Endodermal cell (in vitro differentiated cells): ENCODE measurements at regions not wholly inside any gene's neighbourhood (a gene's known extent, or its start where the extent isn't known, plus 50 kb on each side); places are given as distances from the start of the nearest gene placed in this dataset.

Experiments
- DNase-seq: peaks from one replicate; pipeline ENCODE4 v3.0.0-alpha.2; 2017
- H3K27ac ChIP-seq: 2 replicates; pipeline ENCODE4 v1.5.1; 2013; ENCODE audit warnings: mild to moderate bottlenecking, low read depth, low read length, moderate library complexity
- H3K27me3 ChIP-seq: 2 replicates; pipeline ENCODE4 v1.6.1; 2013; ENCODE audit warnings: mild to moderate bottlenecking, low read length, moderate library complexity; ENCODE audit not compliant: insufficient read depth, control insufficient read depth, poor library complexity, severe bottlenecking
- H3K36me3 ChIP-seq: 2 replicates; pipeline ENCODE4 v1.7.0; 2013; ENCODE audit warnings: mild to moderate bottlenecking, low read length, moderate library complexity; ENCODE audit not compliant: control insufficient read depth, insufficient read depth
- H3K4me1 ChIP-seq: one replicate; pipeline ENCODE4 v1.7.0; 2013; ENCODE audit warnings: low read length; ENCODE audit not compliant: control insufficient read depth, insufficient read depth
- H3K4me3 ChIP-seq: 2 replicates; pipeline ENCODE4 v1.5.1; 2013; ENCODE audit warnings: mild to moderate bottlenecking, low read length, moderate library complexity
- H3K9ac ChIP-seq: 2 replicates; pipeline ENCODE4 v1.6.1; 2013; ENCODE audit warnings: mild to moderate bottlenecking, low read length, moderate library complexity; ENCODE audit not compliant: poor library complexity, severe bottlenecking; ENCODE audit errors: extremely low read depth
- H3K9me3 ChIP-seq: 2 replicates; pipeline ENCODE4 v1.6.1; 2013; ENCODE audit warnings: mild to moderate bottlenecking, low read length, moderate library complexity; ENCODE audit not compliant: control insufficient read depth
- H3K27ac Mint-ChIP-seq: 2 replicates; pipeline ENCODE4 v1.8.0; 2020; ENCODE audit warnings: mixed read lengths
- H3K27me3 Mint-ChIP-seq: 2 replicates; pipeline ENCODE4 v1.8.0; 2021; ENCODE audit warnings: mild to moderate bottlenecking, mixed read lengths; ENCODE audit not compliant: insufficient read depth
- H3K36me3 Mint-ChIP-seq: 2 replicates; pipeline ENCODE4 v1.8.0; 2020; ENCODE audit warnings: low read depth, mixed read lengths
- H3K4me1 Mint-ChIP-seq: 2 replicates; pipeline ENCODE4 v1.8.0; 2020; ENCODE audit warnings: mixed read lengths
- H3K4me3 Mint-ChIP-seq: 2 replicates; pipeline ENCODE4 v1.8.0; 2020; ENCODE audit warnings: mild to moderate bottlenecking, moderate library complexity, mixed read lengths
- H3K9me3 Mint-ChIP-seq: 2 replicates; pipeline ENCODE4 v1.8.0; 2020; ENCODE audit warnings: mild to moderate bottlenecking, mixed read lengths
- CTCF ChIP-seq: fragments of 200-600 bp; sonication (generic); conservative IDR thresholded peaks from 2 replicates; pipeline ENCODE4 v1.5.0; 2021; ENCODE audit warnings: antibody characterized with exemption, mild to moderate bottlenecking
- WGBS, 2 experiments: methylation state at CpG; one replicate each; pipeline versions ENCODE4 v1.1.5 to v1.1.7; 2013; ENCODE audit warnings: missing lambda C conversion rate in 2 of 2, mixed read lengths in 1 of 2; ENCODE audit not compliant: insufficient coverage in 1 of 2, insufficient read length in 1 of 2; 5-methylcytosine and 5-hydroxymethylcytosine counted together

DNA sequence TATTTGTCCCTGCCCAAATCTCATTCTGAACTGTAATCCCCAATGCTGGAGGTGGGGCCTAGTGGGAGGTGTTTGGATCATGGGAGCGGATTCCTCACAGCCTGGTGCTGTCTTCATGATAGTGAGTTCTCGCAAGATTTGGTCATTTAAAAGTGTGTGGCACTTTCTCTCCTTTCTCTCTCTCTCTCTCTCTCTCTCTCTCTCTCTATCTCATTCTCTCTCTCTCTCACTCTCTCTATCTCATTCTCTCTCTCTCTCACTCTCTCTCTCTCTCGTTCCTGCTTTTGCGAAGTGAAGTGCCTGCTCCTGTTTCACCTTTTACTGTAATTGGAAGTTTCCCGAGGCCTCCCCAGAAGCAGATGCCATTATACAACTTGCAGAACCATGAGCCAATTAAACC, 207.3 kb upstream of the NR4A3 start:
- Mint-ChIP-seq H3K36me3 (no peaks in the 10 kb centered on the region), H3K27ac (no peak overlapping the region), H3K4me3 (no peak overlapping the region), H3K4me1 (peaks cover 4% of the 10 kb centered on the region), H3K27me3 (peaks cover 8% of the 10 kb centered on the region), H3K9me3 (no peaks in the 10 kb centered on the region)
- Histone ChIP-seq H3K27me3 (no peaks in the 10 kb centered on the region), H3K4me3 (no peak overlapping the region), H3K9ac (no peak overlapping the region), H3K4me1 (no peaks in the 10 kb centered on the region), H3K27ac (no peak overlapping the region), H3K9me3 (no peaks in the 10 kb centered on the region), H3K36me3 (no peaks in the 10 kb centered on the region)
- no peak for TF ChIP-seq CTCF
- DNase-seq = no peak
- WGBS, 2 experiments = 94 to 100% methylated on average over 1 to 5 of the region's 5 CpGs

DNA sequence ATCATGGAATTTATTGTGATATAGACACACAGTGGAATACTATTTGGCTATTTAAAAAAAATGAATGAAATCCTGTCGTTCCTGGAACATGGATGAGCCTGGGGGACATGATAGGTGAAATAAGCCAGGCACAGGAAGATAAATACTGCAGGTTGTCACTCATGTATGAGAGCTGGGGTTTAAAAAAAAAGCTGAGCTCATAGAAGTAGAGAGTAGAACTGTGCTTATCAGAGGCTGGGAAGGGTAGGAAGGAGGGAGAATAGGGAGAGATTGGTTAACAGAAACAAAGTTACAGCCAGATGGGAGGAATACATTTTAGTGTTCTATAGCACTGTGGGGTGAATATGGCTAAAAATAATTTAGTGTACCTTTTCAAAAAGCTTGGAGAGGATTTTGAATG, 200.6 kb upstream of the NR4A3 start:
- Mint-ChIP-seq H3K9me3 (no peaks in the 10 kb centered on the region), H3K27me3 (no peaks in the 10 kb centered on the region), H3K4me1 (peaks cover 2% of the 10 kb centered on the region), H3K27ac (no peak overlapping the region), H3K4me3 (no peak overlapping the region), H3K36me3 (no peaks in the 10 kb centered on the region)
- no peak overlapping the region for H3K9ac ChIP-seq
- H3K36me3 ChIP-seq = no peaks in the 10 kb centered on the region
- no peak for DNase-seq
- H3K4me1 ChIP-seq = no peaks in the 10 kb centered on the region
- no peak for TF ChIP-seq CTCF
- H3K9me3 ChIP-seq = no peaks in the 10 kb centered on the region
- WGBS, 2 experiments = 78 to 87% methylated on average over 1 of the region's 1 CpG
- H3K27ac ChIP-seq = no peak overlapping the region
- no peaks in the 10 kb centered on the region for H3K27me3 ChIP-seq
- H3K4me3 ChIP-seq = no peak overlapping the region

DNA sequence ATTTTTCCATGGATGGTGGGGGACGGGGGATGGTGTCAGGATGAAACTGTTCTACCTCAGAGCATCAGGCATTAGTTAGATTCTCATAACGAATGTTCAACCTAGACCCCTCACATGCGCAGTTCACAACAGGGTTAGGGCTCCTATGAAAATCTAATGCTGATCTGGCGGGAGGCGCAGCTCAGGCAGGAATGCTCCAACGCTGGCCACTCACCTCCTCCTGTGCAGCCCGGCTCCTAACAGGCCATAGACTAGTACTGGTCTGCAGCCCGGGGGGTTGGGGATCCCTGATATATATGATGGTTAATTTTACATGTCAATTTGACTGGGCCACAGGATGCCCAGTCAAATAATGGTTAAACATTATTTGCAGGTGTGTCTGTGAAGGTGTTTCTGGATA, 199.0 kb upstream of the NR4A3 start:
- no peaks in the 10 kb centered on the region for H3K9me3 Mint-ChIP-seq
- DNase-seq = no peak
- no peak overlapping the region for H3K9ac ChIP-seq
- H3K4me1 Mint-ChIP-seq = peaks cover 9% of the 10 kb centered on the region
- 93 to 98% methylated on average over 6 to 8 of the region's 8 CpGs for WGBS, 2 experiments
- H3K4me3 ChIP-seq = no peak overlapping the region
- H3K36me3 Mint-ChIP-seq = no peaks in the 10 kb centered on the region
- H3K27me3 ChIP-seq = no peaks in the 10 kb centered on the region
- H3K36me3 ChIP-seq = no peaks in the 10 kb centered on the region
- H3K27ac Mint-ChIP-seq = no peak overlapping the region
- H3K27me3 Mint-ChIP-seq = no peaks in the 10 kb centered on the region
- no peak for TF ChIP-seq CTCF
- no peak overlapping the region for H3K4me3 Mint-ChIP-seq
- H3K9me3 ChIP-seq = no peaks in the 10 kb centered on the region
- no peak overlapping the region for H3K27ac ChIP-seq
- H3K4me1 ChIP-seq = no peaks in the 10 kb centered on the region
